Inflammatory macrophage (primary cell): ENCODE measurements at regions not wholly inside any gene's neighbourhood (a gene's known extent, or its start where the extent isn't known, plus 50 kb on each side); places are given as distances from the start of the nearest gene placed in this dataset.

Source experiments
- DNase-seq, 2 donors: peaks; one replicate each; pipeline ENCODE4 v3.0.0-alpha.2; 2020 to 2022

DNA sequence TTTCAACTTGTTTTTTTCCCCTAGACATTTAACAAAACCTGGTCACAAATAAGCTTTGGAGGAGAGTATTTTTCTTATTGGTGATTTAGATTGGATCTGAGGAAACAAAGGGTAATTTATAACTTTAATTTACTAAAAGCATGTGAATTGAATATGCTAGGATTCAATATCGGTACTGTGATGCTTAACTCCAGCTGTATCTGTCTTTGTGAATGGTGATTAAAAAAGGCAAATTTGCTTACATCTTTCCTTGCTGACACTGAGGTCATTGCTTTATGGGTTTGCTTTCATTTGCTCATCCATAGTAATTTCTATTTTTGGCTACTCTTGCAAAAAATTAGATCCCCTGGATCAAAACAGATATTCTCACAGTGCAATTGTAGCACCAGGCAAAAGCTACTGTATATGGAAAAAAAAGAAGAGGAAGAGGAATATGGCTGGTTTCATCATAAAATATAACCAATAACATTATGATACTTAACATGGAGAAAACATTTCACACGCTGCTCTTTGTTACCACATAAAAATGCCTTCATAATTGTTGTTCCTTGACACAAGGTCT is 832.0 kb upstream of the ZEB2 start:
- DNase-seq, result no peak

DNA sequence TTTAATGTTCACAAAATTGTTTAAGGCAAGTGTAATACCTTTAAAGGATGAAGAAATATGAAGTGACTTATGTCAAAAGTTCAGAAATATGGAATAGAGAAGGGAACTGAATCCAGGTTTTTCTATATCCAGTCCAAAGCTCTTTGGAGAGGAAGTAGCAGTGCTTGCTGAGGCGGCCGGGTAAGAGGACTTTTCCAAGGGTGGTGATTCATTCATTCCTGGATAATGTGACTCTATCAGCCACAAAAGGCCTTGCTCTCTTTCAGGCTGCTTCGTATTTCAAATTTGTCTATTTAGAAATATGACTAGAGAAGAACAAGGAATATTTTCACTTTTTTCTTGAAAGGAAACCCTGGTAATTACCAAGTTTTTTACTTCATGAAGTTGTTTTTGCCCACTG is 830.1 kb upstream of the ZEB2 start:
- DNase-seq, result no peak

DNA sequence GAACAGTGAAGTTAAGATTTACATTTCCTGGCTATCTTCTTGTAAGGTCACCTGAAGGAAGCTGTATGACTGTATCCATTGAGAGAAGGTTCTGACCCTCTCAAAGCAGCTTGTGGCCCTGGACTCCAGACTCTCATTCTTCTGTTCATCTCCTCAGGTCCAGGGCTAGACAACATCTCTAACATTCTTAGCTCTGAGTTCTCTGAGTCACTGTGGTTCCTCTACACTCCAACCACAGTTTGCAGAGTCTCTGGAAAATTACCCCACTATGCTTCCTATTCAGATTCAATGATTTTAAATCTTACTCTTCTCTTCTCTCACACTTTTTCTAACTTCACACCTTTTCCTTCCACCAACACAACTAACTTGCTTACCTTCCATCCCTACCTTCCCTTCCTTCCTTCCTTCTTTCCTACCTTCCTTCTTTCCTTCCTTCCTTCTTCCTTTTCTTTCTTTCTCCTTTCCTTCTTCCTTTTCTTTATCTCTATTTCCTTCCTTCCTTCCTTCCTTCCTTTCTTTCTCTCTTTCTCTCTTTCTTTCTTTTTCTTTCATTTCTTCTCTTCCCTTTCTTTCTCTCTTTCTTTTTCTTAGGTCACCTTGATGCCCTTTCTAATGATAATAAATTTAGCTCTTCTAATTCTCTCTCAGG is 824.3 kb upstream of the ZEB2 start:
- DNase-seq, result no peak

DNA sequence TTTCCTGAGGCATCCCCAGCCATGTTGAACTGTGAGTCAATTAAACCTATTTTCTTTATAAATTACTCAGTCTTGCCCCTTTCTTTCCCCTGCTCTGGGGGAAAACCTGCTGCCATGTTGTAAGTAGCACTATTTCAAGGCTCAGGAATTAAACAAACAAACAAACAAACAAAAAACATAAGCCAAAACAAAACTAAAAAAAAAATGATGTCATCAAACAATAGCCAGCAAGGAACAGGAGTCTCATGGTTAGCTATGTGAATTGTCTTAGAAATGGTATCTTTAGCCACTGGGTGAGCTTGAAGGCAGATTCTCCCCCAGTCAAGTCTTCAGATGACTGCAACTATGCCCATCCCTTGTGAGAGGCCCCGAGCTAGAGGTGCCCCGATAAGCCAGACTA is 823.4 kb upstream of the ZEB2 start:
- DNase-seq, result no peak

DNA sequence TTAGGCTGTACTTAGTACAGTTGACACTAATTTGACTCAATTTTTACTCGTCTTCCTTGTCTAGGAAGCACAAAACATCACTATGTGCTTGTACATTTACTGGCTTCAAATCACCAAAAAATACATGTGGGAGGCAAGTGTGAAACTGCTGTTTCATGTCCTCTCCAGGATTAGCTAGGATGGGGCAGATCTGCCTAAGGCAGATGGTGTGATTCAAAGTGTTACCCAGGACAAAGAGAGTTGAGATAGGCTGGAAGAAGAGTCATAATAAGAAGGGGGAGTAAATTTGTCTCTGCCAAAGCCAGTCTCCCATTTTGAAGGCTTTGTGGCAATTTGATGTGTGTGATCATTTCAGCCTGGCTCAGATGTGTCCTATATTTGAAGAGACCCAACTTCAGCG is 821.6 kb upstream of the ZEB2 start:
- DNase-seq, result no peak

DNA sequence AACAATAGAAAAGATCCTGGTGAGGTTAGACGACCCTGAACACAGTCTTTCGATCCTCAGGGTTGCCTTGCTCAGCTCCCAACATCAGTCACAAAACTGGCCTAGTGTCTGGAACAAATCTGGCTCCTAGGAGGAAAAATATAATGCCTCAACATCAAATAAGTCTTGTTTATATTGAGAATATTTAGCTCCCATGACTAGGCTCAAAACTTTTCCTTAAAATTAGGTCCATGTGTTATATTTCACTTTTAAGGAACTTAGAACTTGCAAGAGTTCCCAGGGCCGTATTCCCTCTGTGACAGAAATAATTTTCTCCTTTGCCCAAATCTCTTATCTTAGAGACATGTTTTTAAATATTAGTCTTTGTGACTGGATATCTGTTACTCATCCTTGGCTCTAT is 819.7 kb upstream of the ZEB2 start:
- no peak for DNase-seq

DNA sequence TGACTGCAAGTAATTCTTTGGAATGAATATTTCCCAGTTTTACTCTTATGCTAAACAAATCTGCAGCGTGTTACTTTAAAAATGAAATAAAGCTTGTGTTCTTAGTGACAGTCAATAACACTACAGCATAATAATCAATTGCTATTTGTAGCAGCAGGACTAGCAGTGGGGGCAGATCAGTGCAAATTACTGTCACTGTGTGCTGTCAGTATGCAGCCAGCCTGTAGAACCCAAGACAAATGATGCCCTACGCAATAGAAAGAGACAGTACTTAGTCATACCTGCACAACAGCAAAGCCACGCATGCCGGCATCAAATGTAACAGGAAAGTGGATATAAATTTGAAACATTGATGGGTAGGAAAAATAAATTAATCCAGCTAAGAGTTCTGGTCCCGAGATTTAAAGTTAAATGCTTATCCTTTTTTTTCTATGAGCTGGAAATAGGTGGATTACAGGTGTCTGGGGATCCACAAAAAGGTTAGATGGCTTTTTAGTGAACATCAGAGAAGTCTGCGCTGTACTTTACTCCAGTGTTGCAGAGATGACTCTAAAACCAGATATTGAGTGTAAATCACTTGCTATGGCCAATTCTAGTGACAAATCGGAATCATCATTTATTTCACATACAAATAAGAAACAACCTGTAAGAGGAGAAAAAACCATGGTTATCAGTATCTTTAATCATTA is 812.4 kb upstream of the ZEB2 start:
- no peak for DNase-seq

DNA sequence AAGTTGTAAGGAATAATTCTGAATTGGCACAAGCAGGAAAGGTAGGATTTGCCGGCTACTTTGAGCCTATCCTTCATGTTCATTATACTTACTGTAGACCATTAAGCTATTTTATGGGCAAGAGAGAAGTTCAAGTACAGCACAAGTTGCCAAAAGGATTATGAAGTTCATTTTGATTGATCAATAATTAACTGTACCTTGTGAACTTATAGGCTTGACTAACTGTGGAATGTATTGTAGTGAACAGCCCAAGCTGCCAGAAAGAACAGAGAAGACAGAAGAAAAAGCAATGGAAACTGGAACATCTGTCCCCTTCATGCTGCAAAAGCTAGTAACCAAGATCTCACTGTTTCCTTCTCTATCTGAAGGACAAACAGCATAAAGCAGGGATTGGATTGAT is 810.1 kb upstream of the ZEB2 start:
- no peak for DNase-seq

DNA sequence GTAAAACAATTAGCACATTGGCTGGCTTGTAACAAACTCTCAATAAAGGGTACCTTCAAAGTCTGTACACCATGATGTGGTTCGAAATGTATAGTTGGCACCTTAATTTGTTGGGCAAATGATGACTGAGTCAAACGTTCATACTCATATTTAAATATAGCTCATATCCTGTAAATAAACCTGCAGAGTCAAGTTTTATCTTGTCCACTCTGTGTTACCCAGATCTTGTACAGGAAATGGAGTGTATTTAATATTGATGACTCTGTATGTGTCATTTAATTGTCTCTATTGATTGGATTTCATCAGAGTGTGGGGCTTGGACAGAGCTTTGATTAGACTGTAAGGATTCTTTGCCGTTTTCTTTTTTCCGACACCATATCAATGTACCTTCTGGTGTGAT is 805.6 kb upstream of the ZEB2 start:
- no peak for DNase-seq

DNA sequence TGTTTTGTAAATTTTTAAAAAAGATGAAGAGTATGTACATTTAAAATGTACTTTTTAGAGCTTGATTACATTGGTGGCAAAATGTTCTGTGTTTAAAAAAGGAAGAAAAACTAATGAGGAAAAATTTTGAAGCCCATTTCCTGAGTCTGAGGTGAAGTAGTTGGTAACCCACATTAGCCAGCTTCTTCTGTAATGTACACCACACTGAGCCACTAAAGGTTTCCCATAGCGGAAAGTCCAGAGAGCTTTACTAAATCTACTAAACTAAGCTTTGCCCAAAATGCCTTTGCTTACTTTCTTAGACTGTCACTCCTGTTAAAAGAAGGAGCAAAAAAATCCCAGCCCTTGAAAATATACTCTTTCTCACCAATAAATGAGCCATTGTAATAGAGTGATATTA is 804.8 kb upstream of the ZEB2 start:
- no peak for DNase-seq

DNA sequence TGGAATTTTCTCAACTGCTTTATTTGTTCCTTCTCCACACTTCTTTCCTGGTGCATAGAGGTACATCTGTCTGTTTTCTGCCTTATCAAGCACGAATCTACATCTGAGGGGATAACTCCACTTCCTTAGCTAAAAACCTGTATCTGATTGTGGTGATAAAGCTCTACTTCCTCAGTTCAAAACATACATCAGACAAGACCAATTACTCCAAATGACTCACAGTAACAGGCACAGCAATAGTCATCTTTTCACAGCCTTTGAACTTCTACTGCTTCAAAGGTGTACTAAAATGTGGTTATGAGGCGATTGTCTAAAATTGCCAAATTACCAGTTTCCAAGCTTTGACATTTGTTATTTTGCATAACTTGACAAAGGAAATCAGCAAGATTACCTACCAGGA is 803.6 kb upstream of the ZEB2 start:
- no peak for DNase-seq

DNA sequence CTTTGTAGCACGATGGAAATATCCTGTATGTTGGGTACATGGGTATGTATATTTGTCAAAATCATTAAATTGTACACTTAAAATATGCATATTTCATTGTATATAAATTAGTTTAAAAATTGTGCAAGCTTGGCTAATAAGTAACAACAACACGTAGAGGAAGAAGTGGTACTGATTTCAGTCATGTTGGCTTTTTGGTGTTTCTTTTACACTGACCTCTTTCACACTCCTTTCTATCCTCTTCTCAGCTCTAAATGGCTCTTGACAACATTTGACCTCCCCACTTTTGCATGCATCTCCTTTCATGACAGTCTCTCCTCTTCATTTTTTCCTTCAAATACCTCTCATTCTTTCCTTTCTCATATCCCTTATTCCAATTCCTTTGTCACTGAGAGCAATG is 801.4 kb upstream of the ZEB2 start:
- no peak for DNase-seq

DNA sequence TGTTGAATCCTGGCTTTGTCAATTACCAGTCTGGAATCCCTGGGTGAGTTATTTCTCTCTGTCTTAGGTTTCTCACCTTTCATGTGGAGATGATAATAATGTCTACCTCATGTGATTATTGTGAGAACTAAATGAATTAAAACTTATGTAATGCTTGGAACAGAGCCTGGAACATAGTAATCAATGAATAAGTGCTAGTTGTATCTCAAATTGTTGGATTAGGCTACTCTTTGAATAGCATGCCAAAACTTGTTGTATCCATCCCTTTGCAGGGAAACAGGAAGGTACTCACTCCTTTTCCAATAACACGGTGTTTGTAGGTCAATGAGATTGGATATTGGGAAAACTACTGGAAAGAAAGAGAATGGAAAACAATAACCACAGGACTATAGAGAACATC is 796.6 kb upstream of the ZEB2 start:
- DNase-seq, result no peak

DNA sequence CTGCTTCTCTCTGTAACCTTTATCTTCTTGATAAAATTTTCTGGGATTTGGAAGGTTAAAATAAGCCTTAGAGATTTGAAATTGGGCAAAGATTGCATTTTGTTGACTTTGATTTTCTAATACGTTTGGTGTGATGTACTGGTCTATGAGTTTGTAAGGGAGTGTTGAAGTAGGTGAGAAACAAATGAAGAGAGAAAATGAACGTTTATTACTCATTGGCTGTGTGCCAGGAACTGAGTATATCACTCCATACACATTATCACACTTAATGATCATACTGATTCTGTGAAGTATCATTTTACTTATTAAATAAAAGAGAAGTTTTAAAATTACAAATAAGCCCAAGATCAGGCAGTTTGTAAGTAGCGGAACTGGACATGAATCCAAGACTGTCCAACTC is 795.1 kb upstream of the ZEB2 start:
- DNase-seq, result no peak

DNA sequence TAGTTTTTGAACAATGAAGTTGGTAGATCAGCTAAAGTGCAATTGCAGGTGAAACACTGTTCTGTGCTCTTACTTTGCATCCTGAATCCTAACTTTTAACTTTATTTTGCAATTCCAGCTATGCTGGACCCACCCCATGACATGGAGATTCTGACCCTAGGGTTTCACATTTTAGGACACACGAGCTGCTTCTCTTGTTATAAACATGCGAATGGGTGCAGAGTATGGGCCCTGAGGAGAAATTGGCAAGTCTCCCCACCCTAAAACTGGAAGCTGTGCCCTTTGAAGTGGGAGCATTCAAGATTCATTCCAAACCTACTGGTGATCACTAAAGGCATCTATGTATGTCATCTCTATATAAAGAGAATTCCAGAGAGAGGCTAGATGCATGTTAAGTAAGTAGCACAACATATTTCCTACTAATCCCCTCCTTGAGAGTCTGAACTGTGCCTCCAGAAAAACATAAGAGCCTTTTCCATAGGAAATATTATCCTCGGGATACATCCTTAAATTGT is 794.3 kb upstream of the ZEB2 start:
- DNase-seq, result no peak

DNA sequence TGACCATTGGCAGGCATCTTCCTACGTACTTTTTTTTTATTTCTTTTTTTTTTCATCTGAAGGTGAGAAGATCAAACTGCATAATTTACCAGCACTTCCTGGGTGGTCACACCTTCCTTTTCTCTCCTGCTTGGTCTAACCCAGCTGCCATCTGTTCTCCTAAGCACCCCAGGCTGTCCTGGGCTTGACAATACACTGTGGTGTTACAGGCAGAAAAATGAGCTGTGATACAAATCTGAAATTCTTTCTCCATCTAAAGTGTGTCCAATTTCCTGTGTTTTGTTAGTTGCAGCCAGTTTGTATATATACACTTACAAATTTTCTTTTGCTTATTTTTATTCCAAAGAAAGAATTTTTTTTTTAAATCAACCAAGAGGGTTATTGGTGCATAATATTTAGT is 786.0 kb upstream of the ZEB2 start:
- DNase-seq, result no peak

DNA sequence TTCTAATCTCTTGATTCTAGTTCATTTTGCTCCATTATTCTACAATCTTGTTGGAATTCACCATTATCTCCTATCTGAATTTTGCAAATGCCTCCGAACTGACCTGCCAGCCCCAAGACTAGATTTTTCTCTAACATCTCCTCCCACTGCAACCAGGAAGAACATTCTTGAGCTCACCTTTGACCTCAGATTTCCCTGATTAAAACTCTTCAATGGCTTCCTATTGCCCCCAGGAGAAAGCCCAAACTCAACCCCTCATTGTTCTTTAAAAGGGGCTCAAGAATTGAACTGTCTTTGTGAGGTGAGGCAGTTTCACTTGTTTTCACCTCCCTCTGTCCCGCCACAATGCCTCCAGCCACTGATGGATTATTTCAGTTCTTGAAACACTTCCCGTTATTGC is 784.6 kb upstream of the ZEB2 start:
- DNase-seq, result no peak

DNA sequence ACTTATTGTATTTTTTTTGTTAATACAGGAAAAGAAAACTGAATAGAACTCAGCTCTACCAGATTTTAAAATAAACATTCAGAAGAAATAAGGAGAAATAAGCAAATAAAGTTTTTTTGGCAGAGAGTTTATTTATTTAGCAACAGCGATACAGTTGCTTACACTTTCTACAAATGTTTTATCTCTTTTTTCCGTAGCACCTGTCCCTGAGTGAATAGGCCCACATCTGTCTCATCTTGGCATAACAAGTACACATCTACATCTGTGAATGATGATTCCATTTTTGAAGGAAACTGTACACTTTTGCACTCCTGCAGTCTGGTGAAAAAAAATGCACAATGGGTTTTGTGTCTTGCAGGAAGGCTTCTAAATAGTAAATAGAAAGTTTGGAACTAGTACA is 783.6 kb upstream of the ZEB2 start:
- no peak for DNase-seq

DNA sequence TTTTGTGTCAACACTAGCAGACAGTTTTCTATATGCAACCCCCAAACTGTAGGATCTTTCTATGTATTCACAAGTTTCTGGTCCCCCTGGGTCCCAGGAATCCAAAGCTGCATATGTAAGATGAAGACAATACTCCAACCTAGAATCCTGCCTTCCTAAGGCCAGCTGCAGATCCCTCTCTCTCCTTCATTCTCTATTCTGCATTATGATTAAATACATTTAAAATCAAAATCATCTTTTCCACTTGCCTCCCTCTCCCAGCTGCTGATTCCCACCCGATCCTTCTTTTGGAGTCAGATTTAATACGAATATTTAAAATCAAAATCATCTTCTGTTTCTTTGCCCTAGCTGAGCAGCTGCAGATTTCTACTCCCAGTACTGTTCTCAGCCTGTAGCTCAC is 783.0 kb upstream of the ZEB2 start:
- no peak for DNase-seq

DNA sequence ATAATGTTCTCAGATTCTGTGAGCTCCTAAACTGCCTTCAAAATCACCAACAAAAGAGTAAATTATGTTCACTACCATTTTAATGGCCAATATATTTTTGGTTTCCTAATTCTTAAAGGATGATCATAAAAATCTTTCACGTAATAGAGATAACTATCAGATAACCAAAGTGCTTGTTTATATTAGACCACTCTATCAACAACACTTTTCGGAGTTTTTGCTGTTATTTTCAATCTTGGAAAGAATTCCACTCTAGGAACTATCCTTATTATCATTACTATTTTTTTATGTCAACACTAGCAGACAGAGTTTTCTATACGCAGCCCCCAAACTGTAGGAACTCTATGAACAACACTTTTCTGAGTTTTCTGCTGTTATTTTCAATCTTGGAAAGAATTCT is 782.5 kb upstream of the ZEB2 start:
- no peak for DNase-seq

DNA sequence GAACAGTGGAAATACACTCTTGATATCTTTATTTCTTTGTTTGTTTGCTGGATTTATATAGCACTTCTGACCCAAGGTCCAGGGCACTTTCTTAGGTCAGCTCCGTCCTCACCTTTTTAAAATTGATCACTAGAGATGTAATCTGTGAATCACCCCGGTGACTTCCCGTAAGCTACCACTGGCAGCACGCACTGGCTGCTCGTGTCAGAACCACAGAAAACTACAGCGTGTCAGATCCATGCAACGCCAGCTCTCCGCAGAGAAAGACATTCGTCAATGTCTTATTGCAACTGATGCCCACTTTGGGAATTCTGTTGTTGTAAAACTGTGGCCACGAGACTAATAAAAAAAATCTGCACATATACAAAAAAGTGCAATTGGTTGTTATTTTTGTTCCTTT is 779.4 kb upstream of the ZEB2 start:
- no peak for DNase-seq

DNA sequence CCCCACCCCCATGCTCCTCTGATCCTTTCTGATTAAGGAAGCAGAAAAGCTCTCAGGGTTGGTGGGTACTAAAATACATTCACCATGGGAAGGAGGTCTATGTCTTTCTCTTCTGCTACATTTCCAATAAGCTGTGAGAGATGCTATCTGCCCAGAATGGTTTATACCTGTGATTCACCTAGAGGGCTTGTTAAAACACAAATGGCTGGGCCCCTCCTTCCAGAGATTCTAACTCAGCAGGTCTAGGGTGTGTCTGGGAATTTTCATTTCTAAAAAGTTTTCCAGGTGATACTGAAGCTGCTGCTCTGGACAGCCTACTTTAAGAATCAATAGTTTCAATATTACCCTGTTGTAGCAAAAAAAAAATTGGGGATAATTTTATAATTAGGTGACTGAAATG is 772.2 kb upstream of the ZEB2 start:
- DNase-seq, result no peak

DNA sequence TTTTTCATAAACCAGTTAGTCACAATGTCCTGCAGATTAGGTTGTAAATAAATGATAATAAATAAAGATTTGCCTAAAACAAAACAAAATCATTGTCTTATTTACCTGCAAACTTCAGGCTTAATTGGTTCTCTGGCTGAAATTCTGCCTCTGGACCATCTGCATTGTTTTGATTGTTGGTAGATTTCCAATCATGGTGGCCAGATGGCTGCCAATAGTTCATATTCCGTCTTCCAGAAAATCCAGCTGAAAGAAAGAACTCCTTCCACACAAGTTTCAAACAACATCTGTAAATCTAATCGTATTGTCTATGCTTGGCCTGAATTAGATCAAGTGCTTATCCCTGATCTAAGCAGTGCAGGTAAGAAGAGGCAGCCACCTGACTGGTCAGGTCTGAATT is 771.1 kb upstream of the ZEB2 start:
- DNase-seq, result no peak

DNA sequence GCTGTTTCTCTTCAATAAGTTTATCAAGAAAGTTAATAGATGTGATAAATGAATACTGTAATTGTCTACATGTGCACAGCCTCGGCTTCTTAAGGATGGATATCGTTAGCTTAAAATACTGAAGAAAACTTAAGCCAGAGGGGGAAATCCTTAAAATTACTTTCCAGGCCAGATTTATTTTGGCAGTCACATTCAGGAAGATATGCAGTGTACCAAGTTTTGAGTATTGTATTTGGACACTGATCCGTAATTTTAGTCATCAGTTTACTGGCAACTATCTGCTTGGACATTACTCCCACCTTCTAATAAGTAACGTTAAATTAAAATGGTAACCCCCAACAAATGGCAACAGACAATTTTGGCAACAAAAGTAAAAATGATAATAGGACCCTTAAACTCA is 770.0 kb upstream of the ZEB2 start:
- no peak for DNase-seq
